Omental fat pad (tissue), 3 donors: ENCODE measurements at regions not wholly inside any gene's neighbourhood (a gene's known extent, or its start where the extent isn't known, plus 50 kb on each side); places are given as distances from the start of the nearest gene placed in this dataset.
"Not testable (repeated sequence)": the region's sequence is repeated elsewhere in the genome, so short reads cannot be mapped to it uniquely, and the experiment has no call there.

Experiments
- ATAC-seq: fragments of 150-250 bp; one replicate; pipeline ENCODE4 v1.9.1; 2016; ENCODE audit warnings: mild to moderate bottlenecking, moderate library complexity; ENCODE audit not compliant: low FRiP score
- DNase-seq: peaks from one replicate; pipeline ENCODE4 v3.0.0-alpha.2; 2019; ENCODE audit warnings: low spot score
- CTCF ChIP-seq, 3 donors: fragments of 450-650 bp; IDR thresholded peaks; one replicate each; pipeline ENCODE4 v1.5.1; 2016 to 2017; ENCODE audit warnings: antibody characterized with exemption in 3 of 3, mild to moderate bottlenecking in 3 of 3, moderate library complexity in 2 of 3

- ATAC-seq (no peak), DNase-seq (no peak)
- TF ChIP-seq CTCF (IDR thresholded peaks at IDR 0.05) = no peak
Observed at GRCh38 chr22:22193923-22194322, 50.7 kb upstream of the VPREB1 start.

GRCh38 chr22:22193462-22193861 is 51.1 kb upstream of the VPREB1 start:
- not testable (repeated sequence) for DNase-seq, ATAC-seq

GRCh38 chr22:22193006-22193405 is 51.6 kb upstream of the VPREB1 start:
- not testable (repeated sequence) for DNase-seq, ATAC-seq

GRCh38 chr22:22189796-22190195 is 54.8 kb upstream of the VPREB1 start:
- ATAC-seq, DNase-seq: not testable (repeated sequence)

GRCh38 chr22:22187863-22188262 is 56.7 kb upstream of the VPREB1 start:
- not testable (repeated sequence) for ATAC-seq, DNase-seq

GRCh38 chr22:22187299-22187698 is 57.3 kb upstream of the VPREB1 start:
- no peak for DNase-seq
- no peak for TF ChIP-seq CTCF (IDR thresholded peaks at IDR 0.05)
- ATAC-seq = no peak

GRCh38 chr22:22185844-22186499 is 58.6 kb upstream of the VPREB1 start:
- TF ChIP-seq CTCF (IDR thresholded peaks at IDR 0.05) = no peak
- ATAC-seq = no peak
- DNase-seq = no peak

GRCh38 chr22:22185217-22185616 is 59.4 kb upstream of the VPREB1 start:
- ATAC-seq (no peak), DNase-seq (no peak)
- TF ChIP-seq CTCF (IDR thresholded peaks at IDR 0.05) = no peak

- DNase-seq = no peak
- no peak for TF ChIP-seq CTCF (IDR thresholded peaks at IDR 0.05)
- ATAC-seq = no peak
Observed at GRCh38 chr22:22184277-22184807, 60.2 kb upstream of the VPREB1 start.
